ENCODE measurements at regions not wholly inside any gene's neighbourhood (a gene's known extent, or its start where the extent isn't known, plus 50 kb on each side); places are given as distances from the start of the nearest gene placed in this dataset.
"Not testable (repeated sequence)": the region's sequence is repeated elsewhere in the genome, so short reads cannot be mapped to it uniquely, and the experiment has no call there.

DNA sequence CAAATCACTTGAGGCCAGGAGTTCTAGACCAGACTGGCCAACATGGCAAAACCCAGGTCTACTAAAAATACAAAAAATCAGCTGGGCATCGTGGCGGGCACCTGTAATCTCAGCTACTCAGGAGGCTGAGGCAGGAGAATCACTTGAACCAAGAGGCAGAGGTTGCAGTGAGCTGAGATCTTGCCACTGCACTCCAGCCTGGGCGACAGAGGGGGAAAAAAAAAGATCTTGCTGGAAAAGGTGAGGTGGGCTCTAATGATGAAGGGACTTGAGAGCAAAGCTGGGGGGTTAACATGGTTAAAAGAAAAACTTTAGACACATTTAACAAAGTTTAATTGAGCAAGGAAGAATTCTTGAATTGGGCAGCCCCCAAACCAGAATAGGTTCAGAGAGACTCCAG is 121.8 kb downstream of the BANF2 start:
- TF ChIP-seq, protein P1, sequence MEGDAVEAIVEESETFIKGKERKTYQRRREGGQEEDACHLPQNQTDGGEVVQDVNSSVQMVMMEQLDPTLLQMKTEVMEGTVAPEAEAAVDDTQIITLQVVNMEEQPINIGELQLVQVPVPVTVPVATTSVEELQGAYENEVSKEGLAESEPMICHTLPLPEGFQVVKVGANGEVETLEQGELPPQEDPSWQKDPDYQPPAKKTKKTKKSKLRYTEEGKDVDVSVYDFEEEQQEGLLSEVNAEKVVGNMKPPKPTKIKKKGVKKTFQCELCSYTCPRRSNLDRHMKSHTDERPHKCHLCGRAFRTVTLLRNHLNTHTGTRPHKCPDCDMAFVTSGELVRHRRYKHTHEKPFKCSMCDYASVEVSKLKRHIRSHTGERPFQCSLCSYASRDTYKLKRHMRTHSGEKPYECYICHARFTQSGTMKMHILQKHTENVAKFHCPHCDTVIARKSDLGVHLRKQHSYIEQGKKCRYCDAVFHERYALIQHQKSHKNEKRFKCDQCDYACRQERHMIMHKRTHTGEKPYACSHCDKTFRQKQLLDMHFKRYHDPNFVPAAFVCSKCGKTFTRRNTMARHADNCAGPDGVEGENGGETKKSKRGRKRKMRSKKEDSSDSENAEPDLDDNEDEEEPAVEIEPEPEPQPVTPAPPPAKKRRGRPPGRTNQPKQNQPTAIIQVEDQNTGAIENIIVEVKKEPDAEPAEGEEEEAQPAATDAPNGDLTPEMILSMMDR (IDR thresholded peaks at IDR 0.05) = not testable (repeated sequence)
- TF ChIP-seq EP300, POLR2AphosphoS5 (IDR thresholded peaks at IDR 0.05): not testable (repeated sequence)

Data from stomach (tissue), 4 donors.